GM21717 (cell line): ENCODE measurements at regions not wholly inside any gene's neighbourhood (a gene's known extent, or its start where the extent isn't known, plus 50 kb on each side); places are given as distances from the start of the nearest gene placed in this dataset.

Experiments used
- ATAC-seq: cut with Tn5 transposase; IDR thresholded peaks from one replicate; pipeline ENCODE4 v1.9.1; 2021; ENCODE audit warnings: mild to moderate bottlenecking, moderate library complexity; ENCODE audit not compliant: unreplicated experiment

DNA sequence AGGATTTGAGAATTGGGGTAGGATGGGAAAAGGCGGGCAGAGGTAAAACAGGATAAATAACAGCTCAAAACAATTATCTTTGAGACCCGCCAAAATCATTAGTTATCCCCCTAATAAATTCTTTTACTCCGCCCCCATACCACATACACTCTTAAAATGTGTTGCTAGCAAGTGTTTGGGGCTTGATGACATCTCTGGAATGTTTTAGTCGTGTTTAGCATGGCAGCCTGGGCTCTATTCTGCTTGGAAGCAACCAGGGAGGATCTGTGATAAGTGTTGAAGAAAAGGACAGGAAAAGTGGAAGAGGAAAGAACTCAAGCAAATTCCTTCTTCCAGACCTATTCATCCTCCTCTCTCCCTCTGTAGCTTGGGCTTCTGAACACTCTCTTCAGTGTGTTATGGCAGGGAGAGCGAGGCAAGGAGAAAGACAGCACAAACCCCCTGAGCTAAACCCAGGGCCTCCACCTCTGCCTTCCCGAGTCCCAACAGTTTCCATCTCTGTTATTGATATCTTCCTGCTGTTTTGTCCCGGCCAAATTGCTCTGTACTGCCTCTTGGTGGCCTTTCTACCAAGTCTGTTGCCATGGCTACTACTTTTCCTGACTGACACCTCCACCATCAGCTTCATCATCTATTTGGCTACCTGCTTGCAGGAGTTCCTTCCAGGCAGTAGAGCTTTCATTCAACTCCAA lies 135.8 kb downstream of the RPL22L1 start:
- ATAC-seq, result no peak

DNA sequence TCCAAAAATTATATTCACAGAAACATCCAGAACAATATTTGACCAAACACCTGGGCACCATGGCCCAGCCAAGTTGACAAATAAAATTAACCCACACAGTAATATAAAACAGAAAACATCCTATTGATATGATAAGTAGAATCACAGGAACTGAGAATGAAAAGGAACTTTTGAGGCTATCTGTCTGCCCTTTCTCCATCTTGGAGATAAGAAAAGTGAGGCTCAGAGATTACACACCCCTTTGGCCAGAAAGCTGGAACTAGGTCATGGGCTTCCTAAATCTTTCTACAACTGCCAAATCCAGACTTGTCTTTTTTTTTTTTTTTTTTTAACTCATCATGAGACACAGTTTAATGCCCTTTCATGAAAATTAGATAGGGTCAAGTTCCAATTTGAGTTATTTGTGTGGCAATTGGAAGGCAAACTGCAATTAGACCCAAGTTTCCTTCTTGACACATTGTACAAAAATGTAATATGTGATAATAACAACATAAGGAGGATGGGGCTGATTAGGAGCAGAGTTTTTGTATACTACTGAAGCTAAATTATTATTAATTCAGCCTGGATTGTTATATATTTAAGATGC lies 137.2 kb downstream of the RPL22L1 start:
- ATAC-seq, result no peak

DNA sequence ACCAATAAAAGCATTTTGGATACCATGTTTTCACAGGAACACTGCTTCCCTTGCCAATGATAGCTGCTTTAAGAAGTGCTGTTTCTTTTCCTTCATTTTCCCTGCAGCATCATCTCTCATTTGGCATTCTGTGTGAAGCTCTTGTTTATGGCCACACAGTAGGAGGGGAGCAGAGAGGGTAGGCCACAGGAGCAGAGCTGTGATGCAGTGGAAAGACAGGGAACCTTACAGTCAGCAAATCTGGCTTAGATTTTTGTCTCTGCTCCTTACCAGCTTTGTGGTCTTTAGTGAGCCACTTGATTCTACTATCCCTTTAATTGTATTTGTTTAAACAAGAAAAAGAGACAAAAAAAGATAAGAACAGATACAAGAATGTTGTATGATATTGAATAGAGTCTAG lies 138.7 kb downstream of the RPL22L1 start:
- no peak for ATAC-seq

DNA sequence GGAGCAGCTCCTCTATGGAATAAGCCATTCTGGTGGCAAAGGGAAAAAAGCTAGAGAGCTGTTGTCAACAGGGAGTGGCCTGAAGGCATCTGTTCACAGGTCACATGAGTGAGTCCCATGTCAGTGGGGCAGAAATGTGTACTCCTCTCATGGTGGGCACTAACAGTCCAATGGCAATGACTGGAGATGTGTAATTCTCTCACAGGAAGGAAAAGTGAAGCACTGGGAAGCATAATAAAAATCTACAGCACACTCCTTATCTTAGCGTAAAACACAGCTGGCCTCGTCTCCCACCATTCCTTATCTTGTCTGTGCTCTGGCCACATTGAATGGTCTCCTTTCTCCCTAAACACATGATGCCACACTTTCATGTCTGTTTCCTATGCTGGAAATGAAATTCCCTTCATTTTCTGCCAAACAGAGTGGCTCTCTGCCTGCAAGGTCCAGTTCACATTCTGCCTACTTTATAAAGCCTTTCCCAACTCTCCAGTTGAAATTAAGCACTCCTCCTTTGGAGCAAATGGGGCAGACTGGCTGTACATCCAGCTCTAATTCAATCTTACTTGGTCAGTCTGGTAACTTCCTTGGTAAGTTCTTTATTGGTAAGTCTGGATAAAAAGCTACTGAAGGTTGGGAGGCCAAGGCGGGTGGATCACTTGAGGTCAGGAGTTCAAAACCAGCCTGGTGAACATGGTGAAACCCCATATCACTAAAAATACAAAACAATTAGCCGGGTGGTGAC lies 139.8 kb downstream of the RPL22L1 start:
- no peak for ATAC-seq

DNA sequence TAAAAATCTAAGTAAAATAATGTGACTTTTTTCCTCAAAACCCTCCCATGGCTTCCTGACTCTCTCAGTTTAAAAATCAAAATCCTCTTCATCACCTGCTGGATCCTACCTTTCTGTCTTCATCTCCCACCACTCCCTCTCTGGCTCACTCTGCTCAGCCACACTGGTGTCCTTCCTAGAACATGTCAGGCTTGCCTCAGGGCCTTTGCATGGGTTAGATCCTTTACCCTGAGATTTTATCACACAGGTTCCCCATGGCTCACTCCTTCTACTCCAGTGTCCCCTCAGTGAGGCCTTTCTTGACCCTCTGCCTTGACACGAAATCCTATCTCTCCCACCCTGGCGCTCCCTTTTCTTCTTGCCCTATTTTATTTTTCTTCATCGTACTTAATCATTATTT lies 141.8 kb downstream of the RPL22L1 start:
- no peak for ATAC-seq

DNA sequence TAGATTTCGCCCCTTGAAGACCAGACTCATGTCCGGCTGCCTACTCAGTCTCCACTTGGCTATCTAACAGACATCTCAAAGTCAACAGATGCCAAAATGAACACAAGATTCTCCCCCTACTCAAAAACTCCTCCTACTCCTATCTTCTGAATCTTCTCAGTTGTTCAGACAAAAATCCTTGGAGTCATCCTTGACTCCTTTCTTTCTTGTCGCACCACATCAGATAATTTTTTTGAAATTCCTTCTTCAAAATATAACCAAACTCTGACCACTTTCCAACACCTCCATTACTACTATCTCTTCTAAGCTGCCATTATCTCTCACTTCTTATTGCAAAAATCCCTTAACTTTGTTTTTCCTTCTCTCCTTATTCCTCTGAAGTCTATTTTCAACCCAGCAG lies 141.9 kb upstream of the SLC7A14 start:
- ATAC-seq, result no peak

DNA sequence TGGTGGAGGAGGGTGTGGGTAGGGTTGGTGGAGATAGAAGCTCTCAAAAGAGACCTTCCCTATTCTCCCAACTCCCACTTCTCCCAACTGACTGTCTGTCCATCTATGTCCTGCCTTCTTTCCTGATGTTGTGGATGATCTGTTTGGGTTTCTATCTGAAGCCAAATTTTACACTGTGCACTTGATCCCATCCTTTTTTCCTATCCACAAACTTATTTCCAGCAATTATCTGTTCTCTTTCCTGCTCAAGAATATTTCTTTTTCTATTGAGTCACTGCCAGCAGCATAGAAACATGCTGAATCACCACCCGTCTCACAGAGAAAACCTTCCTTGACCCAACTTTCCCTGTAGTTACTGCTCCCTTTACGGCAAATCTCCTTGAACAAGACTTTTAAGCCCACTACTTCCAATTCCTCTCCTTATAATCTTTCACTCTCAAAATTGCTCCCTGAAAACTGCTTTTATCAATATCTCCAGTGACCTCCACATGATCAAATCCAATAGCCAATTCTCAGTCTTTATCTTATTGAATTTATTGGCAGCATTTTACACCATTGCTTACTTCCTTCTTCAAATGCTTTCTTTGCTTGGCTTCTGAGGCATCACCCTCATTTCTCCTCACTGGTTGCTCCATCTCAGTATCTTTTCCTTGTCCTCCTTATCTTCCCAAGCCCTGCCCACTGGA lies 141.2 kb upstream of the SLC7A14 start:
- no peak for ATAC-seq

DNA sequence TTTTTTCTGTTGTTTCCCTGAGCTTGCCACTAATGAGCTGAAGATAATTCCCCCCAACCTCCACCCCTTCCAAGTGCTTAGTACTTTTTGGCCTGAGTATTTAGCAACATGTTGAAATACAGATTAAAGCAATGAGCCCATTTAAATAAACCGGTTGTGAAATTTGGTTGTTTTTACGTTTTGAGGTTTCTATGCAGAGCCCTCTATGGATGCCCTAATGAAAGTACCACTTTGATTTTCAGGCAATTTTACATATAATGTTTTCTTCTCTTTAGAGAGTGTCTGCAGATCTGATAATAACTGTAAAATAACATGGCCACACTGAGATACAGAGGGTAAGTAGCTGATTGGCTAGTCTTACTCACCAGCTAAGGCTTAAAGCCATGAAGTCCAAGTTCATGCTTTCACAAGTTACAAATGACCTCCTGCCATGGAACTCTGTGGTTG lies 139.4 kb upstream of the SLC7A14 start:
- ATAC-seq, result no peak

DNA sequence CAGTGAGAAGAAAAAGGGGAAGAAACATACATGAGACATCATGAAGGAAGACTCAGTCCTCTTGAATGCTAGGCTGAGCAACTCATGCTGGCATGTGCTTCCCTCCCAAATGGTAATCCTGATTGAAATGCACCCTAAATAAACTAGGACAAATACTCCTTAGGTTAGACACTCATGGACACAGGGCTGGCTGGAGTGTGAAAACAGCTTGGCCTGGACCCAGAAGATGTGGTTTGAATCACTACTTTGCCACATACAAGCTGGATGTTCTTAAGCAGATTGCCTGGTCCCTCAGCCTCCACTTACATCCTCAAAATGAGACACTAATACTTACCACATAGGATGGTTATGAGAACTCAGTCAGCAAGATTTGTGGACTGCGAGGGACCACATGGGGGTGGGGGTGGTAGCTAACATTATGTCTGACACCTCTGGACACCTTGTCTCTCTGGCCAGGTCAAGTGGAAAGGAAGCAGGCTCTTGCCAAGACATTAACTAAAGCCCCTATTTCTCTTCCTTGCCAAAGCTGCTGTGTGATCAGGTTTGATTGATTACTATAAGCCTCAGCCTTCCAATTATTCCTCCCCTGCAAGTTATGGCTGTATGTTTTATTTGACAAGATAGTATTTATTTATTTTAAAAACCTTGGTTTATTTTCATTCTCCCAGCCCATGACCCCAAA lies 138.9 kb upstream of the SLC7A14 start:
- no peak for ATAC-seq

DNA sequence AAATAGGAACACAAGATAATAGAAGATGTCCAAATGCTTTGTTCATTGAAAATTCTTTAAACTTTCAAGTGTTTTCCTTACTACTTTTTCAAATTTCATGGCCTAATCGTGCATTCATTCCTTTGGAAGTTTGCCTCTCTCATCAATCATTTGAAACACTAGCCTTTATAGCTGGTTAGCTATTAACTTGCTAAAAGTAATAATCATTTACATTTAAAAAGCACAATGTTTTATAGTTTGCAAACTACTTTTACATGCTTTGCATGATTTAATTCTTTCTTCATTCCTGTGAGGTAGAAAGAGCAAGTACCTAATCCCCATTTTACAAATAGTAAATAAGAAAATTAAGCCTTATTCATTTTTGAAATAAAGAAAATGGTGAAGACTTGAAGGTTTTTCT lies 137.4 kb upstream of the SLC7A14 start:
- ATAC-seq, result no peak

DNA sequence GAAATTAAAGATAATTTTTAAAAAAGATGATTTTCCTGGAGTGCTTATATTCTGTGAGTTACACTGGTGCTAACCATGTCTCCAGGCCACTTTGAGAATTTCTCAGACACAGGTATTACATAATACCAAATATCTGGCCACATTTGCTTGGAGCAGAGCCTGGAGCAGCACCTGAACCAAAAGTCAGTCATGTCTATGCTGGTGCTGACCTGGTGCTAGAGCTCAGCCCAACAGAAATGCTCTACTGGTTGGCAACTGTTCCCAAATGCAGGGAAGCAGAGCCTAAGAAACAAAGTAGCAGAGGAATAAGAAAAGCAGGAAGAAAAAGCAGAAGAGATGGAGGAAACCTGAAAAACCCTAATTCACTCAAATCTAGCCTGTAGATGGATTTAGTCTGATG lies 135.7 kb upstream of the SLC7A14 start:
- ATAC-seq, result no peak

DNA sequence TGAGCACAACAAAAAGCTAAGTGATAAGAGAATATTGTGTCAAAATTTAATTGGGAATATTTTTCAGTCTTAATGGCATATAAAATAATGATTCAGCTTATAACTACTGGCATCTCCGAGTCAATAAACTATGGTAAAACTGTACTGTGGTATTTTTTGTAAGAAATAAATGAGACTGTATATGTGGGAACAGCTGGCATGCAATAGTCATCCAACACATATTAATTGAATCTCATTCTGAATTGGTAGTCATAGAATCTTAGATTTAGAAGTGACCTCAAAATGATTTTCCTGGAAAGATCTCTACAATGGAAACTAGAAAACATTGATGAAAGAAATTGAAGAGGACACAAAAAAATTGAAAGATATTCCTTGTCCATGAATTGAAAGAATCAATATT lies 133.4 kb upstream of the SLC7A14 start:
- ATAC-seq, result no peak

DNA sequence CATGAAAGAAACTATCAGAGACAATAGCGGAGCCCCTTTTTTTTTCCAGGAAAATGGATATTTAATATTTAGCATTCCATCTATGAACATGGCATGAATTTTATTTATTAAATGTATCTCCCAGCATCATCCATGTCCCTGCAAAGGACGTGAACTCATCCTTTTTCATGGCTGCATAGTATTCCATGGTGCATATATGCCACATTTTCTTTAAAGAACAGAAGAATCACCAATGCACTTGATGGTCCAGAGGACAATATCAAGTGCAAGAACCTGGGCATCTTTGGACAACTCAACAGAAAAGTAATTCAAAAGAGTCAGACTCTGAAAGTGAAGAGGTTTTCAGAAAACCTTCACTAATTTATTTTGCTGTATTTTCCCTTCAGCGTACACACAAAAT lies 133.0 kb upstream of the SLC7A14 start:
- no peak for ATAC-seq

DNA sequence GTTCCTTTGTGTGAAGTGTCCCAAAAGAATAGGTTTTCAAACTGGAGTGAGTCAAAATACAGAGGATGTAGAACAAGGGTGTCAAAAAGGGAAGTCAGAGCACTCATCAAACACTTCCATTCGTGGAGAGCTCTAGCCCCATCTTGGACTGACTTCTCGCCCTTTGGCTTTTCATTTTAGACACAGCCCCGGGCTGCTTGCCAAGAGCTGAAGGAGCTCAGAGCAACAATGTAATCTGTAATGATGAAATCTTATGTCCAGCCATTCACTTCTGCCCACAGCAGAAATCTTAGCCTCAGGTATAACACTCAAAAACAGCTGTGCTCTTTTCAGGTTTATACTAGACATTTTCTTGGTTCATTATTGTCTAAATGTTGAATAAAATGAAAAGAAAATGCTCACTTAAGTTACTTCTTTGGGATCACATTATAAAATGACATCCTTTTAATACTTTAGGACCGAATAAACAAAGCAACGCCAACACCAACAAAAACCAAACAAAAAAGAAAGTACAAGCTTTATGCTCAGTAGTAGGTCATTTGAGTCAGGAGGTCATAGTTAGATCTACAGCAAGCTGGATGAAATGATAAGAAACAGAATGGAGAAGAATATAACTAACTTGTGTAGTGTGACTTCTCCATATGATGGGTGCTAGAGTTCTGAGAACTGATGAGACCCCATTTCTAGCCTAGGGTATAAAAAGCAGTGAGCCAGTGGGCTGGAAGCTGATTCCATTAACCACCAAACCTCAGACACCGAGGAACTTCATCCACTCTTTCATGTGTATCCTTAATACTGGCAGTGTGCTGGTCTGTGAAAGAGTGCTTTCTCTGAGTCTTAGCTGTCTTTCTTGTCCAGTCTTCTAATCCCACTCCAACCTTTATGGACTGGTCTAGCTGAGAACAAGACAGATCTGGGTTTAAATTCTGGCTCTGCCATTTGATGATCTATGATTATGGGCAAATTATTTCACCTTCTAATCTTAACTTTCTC lies 131.8 kb upstream of the SLC7A14 start:
- no peak for ATAC-seq

DNA sequence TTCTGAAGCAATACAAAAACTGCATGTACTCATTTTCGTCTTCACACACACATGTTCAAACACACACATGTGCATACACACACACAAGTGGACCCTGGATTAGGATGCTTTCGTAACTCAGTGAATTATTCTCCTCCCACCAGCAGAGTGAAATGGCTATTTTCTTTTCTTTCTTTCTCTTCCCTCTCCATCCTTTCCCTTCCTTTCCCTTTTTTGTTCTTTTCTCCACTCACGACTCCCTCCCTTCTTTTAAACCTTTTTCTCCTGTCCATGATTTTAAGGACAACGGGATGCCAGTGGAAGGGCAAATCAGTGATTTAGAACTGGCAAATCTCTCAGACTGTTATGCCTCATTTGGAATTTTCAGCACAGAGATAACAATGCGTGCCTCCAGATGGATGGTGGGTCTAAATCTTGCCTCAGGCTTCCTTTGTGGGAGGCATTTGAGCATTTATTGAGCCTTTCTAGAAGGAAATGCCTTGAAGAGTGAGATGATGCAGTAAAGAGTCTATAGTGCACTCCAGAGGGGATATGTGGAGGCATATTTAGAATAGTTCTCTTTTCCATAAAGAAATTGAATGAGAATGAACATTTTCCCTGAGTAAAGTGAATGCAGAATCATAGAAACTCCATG lies 130.4 kb upstream of the SLC7A14 start:
- ATAC-seq, result no peak

DNA sequence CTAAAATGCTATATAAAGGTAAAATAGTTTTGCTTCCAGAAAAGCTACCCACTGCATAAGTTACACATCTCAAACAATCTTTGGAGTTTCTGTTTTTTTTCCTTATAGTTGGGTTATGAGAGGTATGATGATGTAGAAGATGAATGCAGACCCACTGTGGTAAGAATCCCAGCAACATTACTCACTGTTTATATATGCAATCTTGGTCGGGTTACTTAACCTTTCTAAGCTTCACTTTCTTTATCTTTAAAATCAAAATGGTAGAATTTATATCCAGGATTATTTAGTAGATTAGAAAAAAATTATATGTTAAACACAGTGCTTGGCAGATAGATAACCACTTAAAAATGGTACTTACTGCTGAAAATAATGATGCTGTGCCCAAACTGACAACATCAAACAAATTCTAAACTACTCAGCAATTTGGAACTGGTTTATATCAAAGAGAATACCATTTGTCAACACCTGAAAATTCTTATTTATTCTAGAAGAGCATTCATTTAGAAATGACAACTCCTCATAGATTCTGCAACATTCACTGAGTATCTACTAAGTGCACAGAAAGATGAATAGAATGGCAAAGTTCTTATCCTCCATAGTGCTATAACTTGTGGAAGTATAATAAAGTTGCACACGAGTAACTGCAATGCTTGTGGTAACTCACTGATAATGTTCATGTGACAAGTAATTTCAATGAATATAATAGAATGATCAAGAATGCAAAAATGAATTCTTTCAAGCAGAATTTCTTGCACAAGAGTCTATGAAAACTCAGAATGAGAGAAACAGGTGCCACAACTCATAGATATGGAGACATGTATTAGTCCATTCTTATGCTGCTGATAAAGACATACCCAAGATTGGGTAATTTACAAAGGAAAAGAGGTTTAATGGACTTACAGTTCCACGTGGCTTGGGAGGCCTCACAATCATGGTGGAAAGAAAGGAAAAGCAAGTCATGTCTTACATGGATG lies 129.0 kb upstream of the SLC7A14 start:
- no peak for ATAC-seq

DNA sequence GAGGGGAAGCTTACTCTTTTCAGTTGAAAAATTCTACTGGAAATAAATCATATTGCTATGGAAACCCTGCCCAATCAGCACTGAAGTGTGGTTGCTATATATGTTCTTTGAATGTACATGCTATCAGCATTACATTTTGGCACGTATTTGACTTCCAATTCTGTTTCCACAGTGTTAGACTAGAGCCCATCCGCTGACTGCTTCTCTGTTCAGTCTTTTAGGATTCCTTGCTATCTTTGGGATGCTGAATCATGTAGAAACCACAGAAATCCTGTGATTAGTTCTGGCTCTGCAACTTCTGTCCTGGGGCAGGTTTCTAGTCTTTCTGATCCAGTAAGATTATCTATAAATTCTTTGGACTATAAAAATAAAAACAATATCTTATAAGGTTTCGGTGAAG lies 128.2 kb upstream of the SLC7A14 start:
- no peak for ATAC-seq

DNA sequence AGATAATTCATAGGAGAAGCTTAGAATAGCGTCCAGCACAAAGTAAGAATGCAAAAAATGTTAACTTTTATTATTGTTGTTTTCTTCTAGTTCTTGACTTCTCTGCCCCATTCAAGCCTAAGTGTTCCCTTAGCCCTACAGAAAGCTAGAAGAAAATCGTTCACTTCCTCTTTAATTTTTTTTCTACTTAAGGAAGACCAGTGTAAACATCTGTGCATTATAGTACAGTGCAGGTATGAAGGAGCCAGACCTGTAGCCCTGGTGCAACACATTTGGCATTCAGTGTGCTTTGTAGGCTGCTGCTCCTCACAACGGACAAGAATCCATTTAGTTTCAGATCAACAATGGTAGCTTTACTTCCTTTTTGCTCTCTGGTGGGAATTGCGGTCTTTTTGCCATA lies 127.8 kb upstream of the SLC7A14 start:
- no peak for ATAC-seq
